ENCODE measurements at regions not wholly inside any gene's neighbourhood (a gene's known extent, or its start where the extent isn't known, plus 50 kb on each side); places are given as distances from the start of the nearest gene placed in this dataset.

DNA sequence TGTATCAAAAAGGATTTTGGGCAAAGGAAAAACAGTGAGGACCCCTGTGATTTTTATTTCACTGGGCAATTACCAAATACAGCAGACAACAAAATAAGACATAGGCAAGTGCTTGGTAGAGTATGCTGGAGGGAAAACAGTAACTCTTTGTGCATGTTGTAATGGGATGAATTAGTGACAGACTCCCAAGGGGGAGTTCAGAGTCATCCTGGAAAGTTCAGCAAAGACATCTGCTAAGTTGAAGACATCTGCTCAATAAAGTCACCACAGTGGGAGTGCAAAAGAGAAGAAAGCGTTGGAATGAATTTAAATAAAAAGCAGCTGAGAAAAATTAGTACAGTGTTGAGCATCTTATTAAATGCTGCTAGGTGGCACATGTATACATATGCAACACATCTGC lies 378.8 kb upstream of the ISX start:
- 50 to 80% (median 59%) methylated on average over 1 of the region's 1 CpG for WGBS, 5 donors
- no peak overlapping the region for H3K27ac ChIP-seq
- H3K4me3 ChIP-seq, result no peak overlapping the region
- peak in 1 of 2 donors; percentile 3 for DNase-seq
- no peaks in the 10 kb centered on the region for H3K27me3 ChIP-seq
- intact Hi-C loops (cut with DNase I; ENCODE audit: low total_unique reads), result no loop called here
- H3K4me1 ChIP-seq, result no peaks in the 10 kb centered on the region
- TF ChIP-seq POLR2A (IDR thresholded peaks at IDR 0.05), result no peak
- TF ChIP-seq POLR2AphosphoS5 (IDR thresholded peaks at IDR 0.05), result no peak
- no peaks in the 10 kb centered on the region for H3K36me3 ChIP-seq
- no peaks in the 10 kb centered on the region for H3K9me3 ChIP-seq

DNA sequence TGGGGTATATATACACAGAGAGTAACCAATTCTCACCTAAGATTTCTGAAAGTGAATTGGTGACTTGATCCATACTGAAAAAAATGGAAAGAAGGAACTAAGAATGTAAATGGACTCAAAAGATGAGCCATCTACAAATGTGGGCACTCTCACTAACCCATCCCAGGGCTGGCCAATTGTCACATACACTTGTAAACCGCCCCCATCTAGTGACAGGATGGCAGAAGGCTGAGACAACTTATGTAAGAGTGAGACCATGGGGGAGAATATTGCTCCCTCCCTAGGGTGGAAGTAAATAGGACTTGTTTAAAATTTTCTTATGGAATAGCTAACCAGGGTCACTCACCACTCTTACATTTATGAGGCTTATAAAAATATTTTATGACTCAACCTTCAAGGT lies 377.1 kb upstream of the ISX start:
- no peak overlapping the region for H3K4me3 ChIP-seq
- no peaks in the 10 kb centered on the region for H3K36me3 ChIP-seq
- DNase-seq, result no peak
- TF ChIP-seq, protein P1, sequence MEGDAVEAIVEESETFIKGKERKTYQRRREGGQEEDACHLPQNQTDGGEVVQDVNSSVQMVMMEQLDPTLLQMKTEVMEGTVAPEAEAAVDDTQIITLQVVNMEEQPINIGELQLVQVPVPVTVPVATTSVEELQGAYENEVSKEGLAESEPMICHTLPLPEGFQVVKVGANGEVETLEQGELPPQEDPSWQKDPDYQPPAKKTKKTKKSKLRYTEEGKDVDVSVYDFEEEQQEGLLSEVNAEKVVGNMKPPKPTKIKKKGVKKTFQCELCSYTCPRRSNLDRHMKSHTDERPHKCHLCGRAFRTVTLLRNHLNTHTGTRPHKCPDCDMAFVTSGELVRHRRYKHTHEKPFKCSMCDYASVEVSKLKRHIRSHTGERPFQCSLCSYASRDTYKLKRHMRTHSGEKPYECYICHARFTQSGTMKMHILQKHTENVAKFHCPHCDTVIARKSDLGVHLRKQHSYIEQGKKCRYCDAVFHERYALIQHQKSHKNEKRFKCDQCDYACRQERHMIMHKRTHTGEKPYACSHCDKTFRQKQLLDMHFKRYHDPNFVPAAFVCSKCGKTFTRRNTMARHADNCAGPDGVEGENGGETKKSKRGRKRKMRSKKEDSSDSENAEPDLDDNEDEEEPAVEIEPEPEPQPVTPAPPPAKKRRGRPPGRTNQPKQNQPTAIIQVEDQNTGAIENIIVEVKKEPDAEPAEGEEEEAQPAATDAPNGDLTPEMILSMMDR (IDR thresholded peaks at IDR 0.05), result no peak
- no peak for TF ChIP-seq POLR2AphosphoS5 (IDR thresholded peaks at IDR 0.05)
- TF ChIP-seq POLR2A (IDR thresholded peaks at IDR 0.05), result no peak
- TF ChIP-seq EP300 (IDR thresholded peaks at IDR 0.05), result no peak
- no peaks in the 10 kb centered on the region for H3K27me3 ChIP-seq
- no peaks in the 10 kb centered on the region for H3K9me3 ChIP-seq
- intact Hi-C loops (cut with DNase I; ENCODE audit: low total_unique reads), result no loop called here
- no peaks in the 10 kb centered on the region for H3K4me1 ChIP-seq
- H3K27ac ChIP-seq, result no peak overlapping the region
- WGBS, 5 donors, result 33 to 55% (median 42%) methylated on average over 1 of the region's 1 CpG

DNA sequence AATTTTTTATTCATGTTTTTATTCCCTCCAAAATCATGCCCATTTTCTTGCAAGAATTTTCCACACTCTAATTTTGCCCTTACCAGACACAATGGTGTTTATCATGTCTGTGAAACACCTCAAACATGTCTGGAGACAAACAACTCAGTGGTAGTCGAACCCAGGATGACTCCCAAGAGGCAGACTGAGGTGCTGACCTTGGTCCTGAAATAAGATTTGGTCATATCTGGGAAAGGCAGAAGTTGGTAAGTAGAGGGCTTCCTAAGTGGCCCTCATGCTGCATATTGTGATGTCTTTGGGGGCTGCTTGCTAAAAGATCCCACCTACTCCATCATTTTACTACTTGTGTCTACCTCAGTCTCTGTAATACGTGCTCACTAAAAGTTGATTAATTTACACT lies 369.4 kb upstream of the ISX start:
- no peak for TF ChIP-seq EP300 (IDR thresholded peaks at IDR 0.05)
- TF ChIP-seq, protein P1 (IDR thresholded peaks at IDR 0.05), result no peak

DNA sequence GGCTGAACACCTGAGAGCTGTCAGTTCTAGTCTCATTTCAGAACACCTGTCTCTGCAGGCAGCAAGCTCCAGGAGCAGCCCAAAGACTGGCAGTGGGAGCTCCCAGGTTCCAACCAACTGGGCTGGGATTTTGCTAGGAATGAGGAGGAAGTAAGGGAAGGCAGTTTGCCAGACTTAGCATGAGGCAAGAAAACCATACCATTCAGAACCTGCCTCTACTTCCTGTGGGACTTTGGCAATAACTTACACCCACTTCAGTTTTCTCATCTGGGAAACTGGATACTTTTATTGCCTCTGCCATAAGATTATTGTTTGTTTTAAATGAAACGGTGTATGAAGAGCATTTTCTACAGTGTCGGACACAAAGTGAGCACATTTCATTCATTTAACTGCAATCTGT lies 363.7 kb upstream of the ISX start:
- 75 to 93% (median 84%) methylated on average over 2 of the region's 2 CpGs for WGBS, 5 donors
- intact Hi-C loops (cut with DNase I; ENCODE audit: low total_unique reads), result no loop called here
- no peaks in the 10 kb centered on the region for H3K27me3 ChIP-seq
- no peak for DNase-seq
- H3K4me1 ChIP-seq, result peaks cover 0 to 5% (median 0%) of the 10 kb centered on the region in 4 donors
- no peaks in the 10 kb centered on the region for H3K36me3 ChIP-seq
- H3K4me3 ChIP-seq, result no peak overlapping the region
- TF ChIP-seq POLR2A (IDR thresholded peaks at IDR 0.05) (no peak), POLR2AphosphoS5 (IDR thresholded peaks at IDR 0.05) (no peak), EP300 (IDR thresholded peaks at IDR 0.05) (no peak)
- TF ChIP-seq, protein P1 (IDR thresholded peaks at IDR 0.05), result no peak
- no peak overlapping the region for H3K27ac ChIP-seq
- H3K9me3 ChIP-seq, result peaks cover 0 to 11% (median 0%) of the 10 kb centered on the region in 4 donors

More for the DNA sequence above, 369.4 kb upstream of the ISX start:
- Histone ChIP-seq H3K27ac (no peak overlapping the region), H3K4me3 (no peak overlapping the region), H3K9me3 (peaks cover 0 to 3% (median 0%) of the 10 kb centered on the region in 4 donors), H3K36me3 (no peaks in the 10 kb centered on the region), H3K27me3 (no peaks in the 10 kb centered on the region), H3K4me1 (no peaks in the 10 kb centered on the region)
- peak in 1 of 2 donors; percentile 12 for DNase-seq
- intact Hi-C loops (cut with DNase I; ENCODE audit: low total_unique reads), result no loop called here
- 12 to 22% (median 20%) methylated on average over 2 of the region's 2 CpGs for WGBS, 5 donors

DNA sequence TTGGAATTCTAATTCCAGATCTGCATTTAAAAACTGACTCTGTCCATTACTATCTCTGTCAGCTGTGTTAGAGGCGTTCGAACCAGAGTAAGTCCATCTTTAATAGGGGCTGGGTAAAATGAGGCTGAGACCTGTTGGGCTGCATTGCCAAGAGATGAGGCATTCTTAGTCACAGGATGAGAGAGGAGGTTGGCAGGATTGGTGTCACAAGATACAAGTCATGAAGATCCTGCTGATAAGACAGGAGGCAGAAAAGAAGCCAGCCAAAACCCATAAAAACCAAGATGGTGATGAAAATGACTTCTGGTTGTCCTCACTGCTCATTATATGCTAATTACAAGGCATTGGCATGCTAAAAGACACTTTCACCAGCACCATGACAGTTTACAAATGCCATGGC lies 356.3 kb upstream of the ISX start:
- DNase-seq, result no peak
- no peak overlapping the region for H3K27ac ChIP-seq
- H3K9me3 ChIP-seq, result peaks cover 0 to 9% (median 3%) of the 10 kb centered on the region in 4 donors
- H3K4me3 ChIP-seq, result no peak overlapping the region
- TF ChIP-seq POLR2A (IDR thresholded peaks at IDR 0.05), result no peak
- TF ChIP-seq, protein P1 (IDR thresholded peaks at IDR 0.05), result no peak
- TF ChIP-seq POLR2AphosphoS5 (IDR thresholded peaks at IDR 0.05), result no peak
- no peak for TF ChIP-seq EP300 (IDR thresholded peaks at IDR 0.05)
- 80 to 95% (median 93%) methylated on average over 2 of the region's 2 CpGs for WGBS, 5 donors
- no peaks in the 10 kb centered on the region for H3K36me3 ChIP-seq
- H3K4me1 ChIP-seq, result peaks cover 0 to 5% (median 0%) of the 10 kb centered on the region in 4 donors
- H3K27me3 ChIP-seq, result no peaks in the 10 kb centered on the region
- intact Hi-C loops (cut with DNase I; ENCODE audit: low total_unique reads), result no loop called here

Data from stomach (tissue), 8 donors.